Right hindlimb (tissue), 1 donor: ENCODE measurements at regions not wholly inside any gene's neighbourhood (a gene's known extent, or its start where the extent isn't known, plus 50 kb on each side); places are given as distances from the start of the nearest gene placed in this dataset.
"Not testable (repeated sequence)": the region's sequence is repeated elsewhere in the genome, so short reads cannot be mapped to it uniquely, and the experiment has no call there.

ENCODE experiments used
- DNase-seq: peaks from one replicate; pipeline ENCODE4 v3.0.0-alpha.2; 2018

GRCh38 chr3:103210583-103210982 lies 775.8 kb downstream of the ZPLD1 start:
- DNase-seq = no peak

DNA sequence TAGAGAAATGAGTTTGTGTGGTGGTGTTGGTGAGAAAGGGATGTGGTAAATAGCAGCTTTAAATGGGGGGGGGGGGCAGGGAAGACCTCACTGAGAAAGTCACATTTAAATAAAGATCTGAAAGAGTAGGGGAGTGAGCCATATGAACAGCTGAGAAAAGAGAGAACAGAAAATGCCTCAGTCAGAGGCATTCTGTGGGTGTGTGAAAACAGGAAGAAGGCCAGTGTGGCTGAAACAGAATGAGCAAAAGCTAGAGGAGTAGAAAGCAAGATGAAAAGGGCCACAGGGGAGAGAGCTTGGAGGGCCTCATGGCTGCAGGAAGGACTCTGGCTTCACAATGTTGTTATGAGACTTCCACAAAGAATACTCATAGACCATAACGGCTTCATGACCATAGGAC lies 783.3 kb downstream of the ZPLD1 start:
- no peak for DNase-seq

GRCh38 chr3:103218793-103219192 lies 784.0 kb downstream of the ZPLD1 start:
- no peak for DNase-seq

- no peak for DNase-seq
These were observed 792.8 kb downstream of the ZPLD1 start for GRCh38 chr3:103227651-103228050.

DNA sequence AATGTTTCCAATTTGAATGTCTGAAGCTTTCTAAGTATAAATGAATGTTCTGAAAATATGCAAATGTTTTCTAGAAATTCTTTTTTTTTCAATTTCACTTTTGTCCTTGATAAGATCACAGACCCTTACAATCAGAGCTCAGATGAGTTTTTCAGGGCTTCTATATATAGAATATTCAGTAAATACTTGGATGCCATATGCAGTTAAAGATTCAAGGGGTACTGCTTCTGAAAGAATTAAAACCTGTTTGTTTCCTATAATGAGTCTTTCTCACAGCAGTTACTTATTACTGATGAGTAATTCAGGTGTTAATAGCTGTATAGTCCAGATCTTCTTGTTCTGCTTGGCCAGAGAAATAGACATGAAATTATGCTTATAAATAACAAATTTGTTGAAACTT lies 812.6 kb downstream of the ZPLD1 start:
- no peak for DNase-seq

DNA sequence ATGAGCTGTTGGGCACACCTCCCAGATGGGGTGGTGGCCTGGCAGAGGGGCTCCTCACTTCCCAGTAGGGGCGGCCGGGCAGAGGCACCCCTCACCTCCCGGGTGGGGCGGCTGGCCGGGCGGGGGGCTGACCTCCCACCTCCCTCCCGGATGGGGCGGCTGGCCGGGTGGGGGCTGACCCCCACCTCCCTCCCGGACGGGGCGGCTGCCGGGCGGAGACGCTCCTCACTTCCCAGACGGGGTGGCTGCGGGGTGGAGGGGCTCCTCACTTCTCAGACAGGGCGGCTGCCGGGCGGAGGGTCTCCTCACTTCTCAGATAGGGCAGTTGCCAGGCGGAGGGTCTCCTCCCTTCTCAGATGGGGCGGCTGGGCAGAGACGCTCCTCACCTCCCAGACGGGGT lies 820.0 kb downstream of the ZPLD1 start:
- not testable (repeated sequence) for DNase-seq

DNA sequence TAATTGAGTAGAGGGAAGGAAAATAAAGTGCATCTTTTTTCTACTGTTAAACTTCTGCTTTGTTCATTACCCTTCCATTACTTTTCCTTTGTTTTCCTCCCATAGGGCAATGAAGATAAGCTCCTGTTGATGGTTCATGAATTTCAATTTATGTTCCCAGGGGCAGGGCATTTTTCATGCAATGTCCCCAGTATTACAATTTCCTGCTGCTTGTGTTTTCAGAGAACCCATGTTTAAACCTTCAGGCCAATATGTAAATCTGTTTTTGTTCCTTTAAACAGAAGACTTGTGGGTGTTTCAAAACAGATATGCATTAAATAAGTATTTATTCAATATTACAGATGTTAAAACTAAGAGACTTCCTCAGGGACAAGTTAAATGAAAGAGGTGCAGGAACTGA lies 834.5 kb downstream of the ZPLD1 start:
- DNase-seq = no peak

DNA sequence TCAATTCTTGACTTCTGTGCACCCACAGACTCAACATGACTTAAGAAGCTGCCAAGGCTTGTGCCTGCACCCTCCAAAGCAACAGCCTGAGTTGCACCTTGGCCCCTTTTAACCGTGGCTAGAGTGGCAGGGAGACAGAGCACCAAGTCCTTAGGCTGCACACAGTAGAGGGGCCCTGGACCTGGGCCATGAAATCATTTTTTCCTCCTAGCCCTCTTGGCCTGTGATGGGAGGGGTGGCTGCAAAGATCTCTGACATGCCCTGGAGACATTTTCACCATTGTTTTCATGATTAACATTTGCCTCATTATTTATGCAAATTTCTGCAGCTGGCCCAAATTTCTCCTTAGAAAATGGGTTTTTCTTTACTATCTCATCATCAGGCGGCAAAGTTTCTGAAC lies 836.8 kb downstream of the ZPLD1 start:
- no peak for DNase-seq

DNA sequence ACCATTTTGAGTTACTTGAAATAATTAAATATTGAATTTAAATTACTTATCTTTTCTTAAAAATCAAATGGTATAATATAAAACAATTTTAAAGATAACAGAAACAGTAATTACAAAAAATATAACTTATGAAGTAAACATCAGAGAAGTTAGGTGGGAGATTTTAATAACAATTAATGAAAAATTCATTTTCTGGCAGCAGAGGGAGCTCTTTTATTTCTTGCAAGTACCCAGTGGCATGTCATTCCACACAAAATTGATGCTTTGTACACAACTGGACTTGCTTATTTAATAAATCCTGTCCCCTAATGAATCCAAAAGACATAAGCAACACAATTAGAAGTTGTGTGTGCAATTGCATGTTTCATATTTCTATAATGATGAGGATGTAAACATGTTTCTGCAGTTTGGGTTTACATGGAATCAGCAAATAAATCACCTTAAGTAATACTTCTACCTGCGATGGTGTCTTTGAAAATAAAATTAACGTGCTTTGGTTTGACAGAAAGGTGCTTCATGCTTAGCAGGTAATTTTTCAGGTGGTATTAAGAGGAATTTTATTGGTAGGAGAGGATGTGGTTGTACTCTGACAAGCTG lies 861.3 kb downstream of the ZPLD1 start:
- no peak for DNase-seq

DNA sequence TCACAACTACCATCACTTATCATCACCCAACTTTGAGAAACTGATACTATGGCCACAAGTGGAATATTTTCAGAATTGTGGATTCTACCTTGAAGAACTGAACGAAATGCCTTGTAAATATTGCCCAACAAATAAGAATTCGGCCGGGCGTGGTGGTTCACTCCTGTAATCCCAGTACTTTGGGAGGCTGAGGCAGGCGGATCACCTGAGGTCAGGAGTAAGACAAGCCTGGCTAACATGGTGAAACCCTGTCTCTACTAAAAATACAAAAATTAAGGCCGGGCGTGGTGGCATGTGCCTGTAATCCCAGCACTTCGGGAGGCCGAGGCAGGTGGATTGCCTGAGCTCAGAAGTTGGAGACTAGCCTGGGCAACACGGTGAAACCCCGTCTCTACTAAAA lies 862.7 kb downstream of the ZPLD1 start:
- not testable (repeated sequence) for DNase-seq

DNA sequence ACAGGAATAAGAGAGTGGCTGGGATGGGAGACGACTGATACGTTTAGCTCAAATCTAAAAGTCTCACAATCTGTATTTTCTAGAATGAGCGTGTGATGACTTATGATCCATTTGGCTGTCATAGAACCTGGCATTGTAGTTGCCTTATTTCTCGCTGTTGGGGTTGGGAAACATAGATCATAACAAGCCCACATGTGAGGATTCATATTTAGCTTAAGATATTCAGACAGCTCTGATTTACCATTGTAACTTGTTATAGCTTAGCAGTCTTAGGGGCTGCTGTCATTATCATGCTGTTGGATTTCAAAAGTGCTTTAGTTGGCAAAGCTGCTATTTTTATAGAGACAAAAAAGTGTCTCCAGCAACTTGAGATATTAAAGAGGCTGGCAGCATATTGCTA lies 871.3 kb downstream of the ZPLD1 start:
- no peak for DNase-seq

- DNase-seq = no peak
These were observed 874.1 kb downstream of the ZPLD1 start for GRCh38 chr3:103308921-103309320.

DNA sequence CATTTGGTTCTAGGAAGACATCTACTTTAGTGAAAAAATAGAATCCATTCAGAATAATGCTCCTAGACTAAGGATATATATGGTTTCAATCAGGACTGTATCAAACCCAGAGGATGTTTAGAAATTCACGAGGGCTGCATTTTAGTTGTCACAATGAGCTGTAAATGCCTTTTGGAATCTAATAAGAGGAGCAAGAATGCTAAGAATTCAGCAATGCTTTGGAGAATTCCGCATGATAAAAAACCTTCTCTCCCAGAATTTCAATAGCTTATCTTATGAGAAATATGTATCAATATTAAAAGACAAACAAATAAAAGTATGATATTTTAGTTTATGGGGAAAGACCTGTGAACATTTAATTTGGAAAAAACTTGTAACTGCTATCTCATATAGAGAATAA lies 885.1 kb downstream of the ZPLD1 start:
- no peak for DNase-seq

DNA sequence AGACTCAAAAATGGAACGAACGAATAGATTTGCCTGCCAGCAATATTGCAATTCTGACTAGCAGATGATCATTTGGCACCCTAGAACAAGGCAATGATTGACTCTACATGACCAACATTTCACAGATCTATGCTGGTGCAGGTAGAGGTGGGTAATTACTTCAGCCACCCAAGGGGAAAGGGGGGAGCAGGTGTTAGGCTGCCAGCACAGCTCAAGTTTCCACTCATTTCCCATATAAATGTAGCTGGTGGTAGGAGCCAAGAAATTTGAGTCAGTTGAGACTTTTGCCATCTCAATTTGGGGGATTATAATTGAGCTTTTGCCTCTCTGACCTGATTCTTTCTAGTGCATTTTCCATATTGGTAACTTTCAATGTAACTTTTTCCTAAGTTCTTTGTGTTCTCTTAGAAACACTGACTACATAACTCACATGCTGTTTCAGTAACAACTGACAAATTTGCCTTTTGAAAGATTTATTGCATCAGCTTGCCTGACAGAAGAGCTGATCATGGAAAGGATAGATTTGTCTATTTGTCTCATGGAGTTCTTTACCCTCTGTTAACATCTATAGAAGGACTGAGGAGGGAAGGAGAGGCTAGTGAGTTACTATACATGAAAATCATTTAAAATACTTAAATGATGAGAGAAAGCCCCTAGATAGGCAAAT lies 902.5 kb downstream of the ZPLD1 start:
- no peak for DNase-seq

- DNase-seq = no peak
These were observed 906.3 kb downstream of the ZPLD1 start for GRCh38 chr3:103341078-103341606.

GRCh38 chr3:103342205-103342731 lies 907.5 kb downstream of the ZPLD1 start:
- DNase-seq = no peak

- no peak for DNase-seq
These were observed 914.9 kb downstream of the ZPLD1 start for GRCh38 chr3:103349760-103350159.

- no peak for DNase-seq
These were observed 930.7 kb downstream of the ZPLD1 start for GRCh38 chr3:103365467-103365866.

GRCh38 chr3:103367481-103367880 lies 932.7 kb downstream of the ZPLD1 start:
- no peak for DNase-seq

- no peak for DNase-seq
These were observed 936.6 kb downstream of the ZPLD1 start for GRCh38 chr3:103371411-103371810.

GRCh38 chr3:103372031-103372430 lies 937.2 kb downstream of the ZPLD1 start:
- no peak for DNase-seq

DNA sequence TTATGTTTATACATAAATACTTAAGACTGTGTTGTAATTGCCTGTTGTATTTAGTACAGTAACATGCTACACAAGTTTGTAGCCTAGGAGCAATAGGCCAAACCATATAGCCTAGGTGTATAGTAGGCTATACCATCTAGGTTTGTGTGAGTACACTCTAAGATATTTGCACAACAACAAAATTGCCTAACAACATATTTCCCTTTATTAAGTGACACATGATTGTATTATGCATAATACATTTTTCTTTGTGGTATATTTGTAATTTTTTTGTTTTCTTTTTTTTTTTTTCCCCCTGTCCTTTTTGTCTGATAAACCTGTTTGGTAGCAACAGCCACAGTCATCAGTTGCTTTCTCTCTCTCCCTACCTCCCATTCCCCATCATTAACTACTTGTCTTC lies 945.6 kb downstream of the ZPLD1 start:
- no peak for DNase-seq

GRCh38 chr3:103381296-103382079 lies 946.7 kb downstream of the ZPLD1 start:
- no peak for DNase-seq
